Neural progenitor cell (in vitro differentiated cells): ENCODE measurements at regions not wholly inside any gene's neighbourhood (a gene's known extent, or its start where the extent isn't known, plus 50 kb on each side); places are given as distances from the start of the nearest gene placed in this dataset.

Experiments used
- CTCF ChIP-seq: fragments of 200-600 bp; sonication (generic); IDR thresholded peaks from 2 replicates; pipeline ENCODE4 v1.5.1; 2017; ENCODE audit warnings: antibody characterized with exemption, mild to moderate bottlenecking
- EZH2 ChIP-seq: fragments of 200-600 bp; sonication (generic); IDR thresholded peaks from 2 replicates; pipeline ENCODE4 v1.6.1; 2017; ENCODE audit warnings: antibody characterized with exemption, mild to moderate bottlenecking, moderate library complexity

GRCh38 chr21:33140288-33140687, 70.3 kb downstream of the OLIG1 start:
- no peak for TF ChIP-seq CTCF
- TF ChIP-seq EZH2 = no peak
